GM18868 (cell line): ENCODE measurements at regions not wholly inside any gene's neighbourhood (a gene's known extent, or its start where the extent isn't known, plus 50 kb on each side); places are given as distances from the start of the nearest gene placed in this dataset.
"Not testable (repeated sequence)": the region's sequence is repeated elsewhere in the genome, so short reads cannot be mapped to it uniquely, and the experiment has no call there.

Experiments used
- ATAC-seq: cut with Tn5 transposase; IDR thresholded peaks from one replicate; pipeline ENCODE4 v1.9.1; 2021; ENCODE audit warnings: mild to moderate bottlenecking, moderate library complexity; ENCODE audit not compliant: unreplicated experiment

- no peak for ATAC-seq
Measured at GRCh38 chr13:70817576-70817975, 709.3 kb upstream of the KLHL1 start.

GRCh38 chr13:70816853-70817252, 708.6 kb upstream of the KLHL1 start:
- no peak for ATAC-seq

GRCh38 chr13:70814684-70815083, 706.4 kb upstream of the KLHL1 start:
- no peak for ATAC-seq

- no peak for ATAC-seq
Measured at GRCh38 chr13:70812481-70812880, 704.2 kb upstream of the KLHL1 start.

GRCh38 chr13:70809588-70809987, 701.3 kb upstream of the KLHL1 start:
- no peak for ATAC-seq

- no peak for ATAC-seq
Measured at GRCh38 chr13:70798385-70798784, 690.1 kb upstream of the KLHL1 start.

- ATAC-seq, result no peak
Measured at GRCh38 chr13:70795484-70795883, 687.2 kb upstream of the KLHL1 start.

- ATAC-seq, result no peak
Measured at GRCh38 chr13:70792121-70792520, 683.9 kb upstream of the KLHL1 start.

GRCh38 chr13:70789751-70790150, 681.5 kb upstream of the KLHL1 start:
- no peak for ATAC-seq

GRCh38 chr13:70788074-70788473, 679.8 kb upstream of the KLHL1 start:
- ATAC-seq, result no peak

- no peak for ATAC-seq
Measured at GRCh38 chr13:70784207-70784989, 676.1 kb upstream of the KLHL1 start.

GRCh38 chr13:70769817-70770216, 661.6 kb upstream of the KLHL1 start:
- ATAC-seq, result no peak

GRCh38 chr13:70758932-70759331, 650.7 kb upstream of the KLHL1 start:
- ATAC-seq, result no peak

GRCh38 chr13:70756088-70756487, 647.8 kb upstream of the KLHL1 start:
- ATAC-seq, result no peak

GRCh38 chr13:70755456-70755855, 647.2 kb upstream of the KLHL1 start:
- ATAC-seq, result no peak

- ATAC-seq, result no peak
Measured at GRCh38 chr13:70747262-70747661, 639.0 kb upstream of the KLHL1 start.

- ATAC-seq, result not testable (repeated sequence)
Measured at GRCh38 chr13:70746469-70746868, 638.2 kb upstream of the KLHL1 start.

- ATAC-seq, result no peak
Measured at GRCh38 chr13:70736622-70737317, 628.5 kb upstream of the KLHL1 start.

GRCh38 chr13:70732611-70733010, 624.4 kb upstream of the KLHL1 start:
- ATAC-seq, result no peak

GRCh38 chr13:70729369-70729768, 621.1 kb upstream of the KLHL1 start:
- no peak for ATAC-seq

GRCh38 chr13:70723732-70724131, 615.5 kb upstream of the KLHL1 start:
- no peak for ATAC-seq

GRCh38 chr13:70720386-70720785, 612.1 kb upstream of the KLHL1 start:
- ATAC-seq, result no peak
